ENCODE measurements at regions not wholly inside any gene's neighbourhood (a gene's known extent, or its start where the extent isn't known, plus 50 kb on each side); places are given as distances from the start of the nearest gene placed in this dataset.
"Not testable (repeated sequence)": the region's sequence is repeated elsewhere in the genome, so short reads cannot be mapped to it uniquely, and the experiment has no call there.

- DNase-seq, result no peak
Measured at GRCh38 chr4:189096717-189097116, 844.0 kb upstream of the FRG1 start.

- no peak for DNase-seq
Measured at GRCh38 chr4:189098932-189099696, 841.6 kb upstream of the FRG1 start.

GRCh38 chr4:189113389-189113888 lies 827.2 kb upstream of the FRG1 start:
- DNase-seq, result no peak

- DNase-seq, result no peak
Measured at GRCh38 chr4:189117426-189117825, 823.2 kb upstream of the FRG1 start.

GRCh38 chr4:189121336-189121735 lies 819.3 kb upstream of the FRG1 start:
- no peak for DNase-seq

GRCh38 chr4:189124149-189124758 lies 816.4 kb upstream of the FRG1 start:
- peak; percentile 10 to 31 for DNase-seq

- no peak for DNase-seq
Measured at GRCh38 chr4:189124791-189125190, 815.9 kb upstream of the FRG1 start.

GRCh38 chr4:189126040-189126439 lies 814.6 kb upstream of the FRG1 start:
- no peak for DNase-seq

- DNase-seq, result no peak
Measured at GRCh38 chr4:189128341-189128740, 812.3 kb upstream of the FRG1 start.

- DNase-seq, result no peak
Measured at GRCh38 chr4:189129044-189129694, 811.5 kb upstream of the FRG1 start.

GRCh38 chr4:189131118-189131517 lies 809.6 kb upstream of the FRG1 start:
- no peak for DNase-seq

GRCh38 chr4:189136462-189136861 lies 804.2 kb upstream of the FRG1 start:
- no peak for DNase-seq

GRCh38 chr4:189143263-189143952 lies 797.3 kb upstream of the FRG1 start:
- DNase-seq, result no peak

GRCh38 chr4:189147005-189147929 lies 793.4 kb upstream of the FRG1 start:
- no peak for DNase-seq

- DNase-seq, result not testable (repeated sequence)
Measured at GRCh38 chr4:189155083-189155482, 785.6 kb upstream of the FRG1 start.

GRCh38 chr4:189162073-189162789 lies 778.4 kb upstream of the FRG1 start:
- DNase-seq, result no peak

GRCh38 chr4:189162888-189163287 lies 777.8 kb upstream of the FRG1 start:
- no peak for DNase-seq

- no peak for DNase-seq
Measured at GRCh38 chr4:189176002-189176401, 764.7 kb upstream of the FRG1 start.

GRCh38 chr4:189177130-189177529 lies 763.5 kb upstream of the FRG1 start:
- DNase-seq, result no peak

- DNase-seq, result no peak
Measured at GRCh38 chr4:189178125-189178746, 762.4 kb upstream of the FRG1 start.

Measured in right lung (tissue), 2 donors.